ENCODE measurements at regions not wholly inside any gene's neighbourhood (a gene's known extent, or its start where the extent isn't known, plus 50 kb on each side); places are given as distances from the start of the nearest gene placed in this dataset.

DNA sequence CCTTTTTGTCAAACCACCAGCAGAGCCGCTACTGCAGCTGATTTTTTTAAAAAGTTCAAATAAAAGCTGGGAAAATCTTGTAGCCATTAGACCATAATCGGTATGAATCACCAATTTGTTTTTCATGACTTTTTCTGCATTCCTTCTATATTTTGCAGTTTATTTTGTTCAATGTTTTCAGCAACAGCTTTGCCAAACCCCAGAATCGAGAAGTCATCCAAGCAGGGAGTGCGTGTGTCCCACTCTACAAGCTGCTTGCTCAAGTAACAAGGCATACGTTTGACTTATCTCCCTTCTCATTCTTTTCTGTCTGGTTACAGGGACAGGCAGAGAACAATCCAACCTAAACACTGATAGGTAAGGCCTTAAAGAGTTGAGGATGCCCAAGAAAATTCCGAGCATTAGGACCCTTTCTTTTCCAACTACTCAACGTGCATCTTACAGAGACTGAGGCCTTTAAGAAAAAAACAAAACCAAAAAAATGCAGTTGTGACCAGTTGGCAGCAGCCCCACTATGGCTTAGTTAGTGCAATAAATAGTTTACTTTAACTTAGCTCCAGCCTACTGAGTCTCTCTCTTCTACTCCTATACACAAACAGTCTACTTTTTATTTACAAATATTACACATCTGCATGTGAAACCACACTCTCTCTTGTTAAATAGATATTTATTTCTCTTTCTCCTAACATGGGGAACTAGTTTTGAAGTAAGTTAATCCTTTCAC, 134.7 kb upstream of the SLIT3 start:
- TF ChIP-seq POLR2A (IDR thresholded peaks at IDR 0.05) (no peak), CTCF (IDR thresholded peaks at IDR 0.05) (no peak), POLR2AphosphoS5 (IDR thresholded peaks at IDR 0.05) (no peak), EP300 (IDR thresholded peaks at IDR 0.05) (no peak)

Measured in stomach (tissue), 4 donors.